Esophagus muscularis mucosa (tissue), 4 donors: ENCODE measurements at regions not wholly inside any gene's neighbourhood (a gene's known extent, or its start where the extent isn't known, plus 50 kb on each side); places are given as distances from the start of the nearest gene placed in this dataset.

ENCODE experiments used
- EP300 ChIP-seq: sonication (generic); formaldehyde crosslinking; IDR thresholded peaks from one replicate; pipeline ENCODE4 v1.6.1; 2017; ENCODE audit warnings: antibody characterized with exemption
- POLR2A ChIP-seq: fragments of 450-650 bp; IDR thresholded peaks from one replicate; pipeline ENCODE4 v1.6.1; 2017; ENCODE audit warnings: antibody characterized with exemption, moderate library complexity, mild to moderate bottlenecking, low read depth
- POLR2AphosphoS5 ChIP-seq, 2 donors: sonication (generic); formaldehyde crosslinking; IDR thresholded peaks; one replicate each; pipeline ENCODE4 v1.6.1; 2017; ENCODE audit warnings: antibody characterized with exemption in 2 of 2
- TF ChIP-seq, protein P1 (sequence below), 3 experiments: fragments of 200-600 bp in 2 of 3; fragments of 450-650 bp in 1 of 3; sonication (generic) in 2 of 3; IDR thresholded peaks; one replicate each; pipeline ENCODE4 v1.5.1; 2017 to 2019; ENCODE audit warnings: antibody characterized with exemption in 3 of 3, mild to moderate bottlenecking in 2 of 3, moderate library complexity in 1 of 3

DNA sequence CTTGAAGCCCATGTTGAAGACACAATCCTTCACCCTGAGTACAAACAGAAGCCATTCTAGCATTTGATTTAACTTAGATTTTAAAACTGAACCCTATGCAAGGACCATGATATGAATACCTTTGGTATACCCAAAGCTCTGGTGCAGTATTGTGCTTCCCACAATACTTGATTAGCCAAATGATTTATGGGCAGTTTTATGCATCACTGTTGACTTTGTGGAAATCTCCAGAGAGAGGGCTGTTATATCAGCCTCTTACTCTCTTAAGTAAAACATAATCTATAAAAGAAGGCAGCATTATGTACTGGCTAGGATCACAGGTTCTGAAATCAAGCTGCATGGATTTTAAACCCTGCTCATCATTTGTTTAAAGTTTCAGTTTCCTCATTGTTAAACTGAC, 762.8 kb downstream of the EFNA5 start:
- TF ChIP-seq, protein P1, sequence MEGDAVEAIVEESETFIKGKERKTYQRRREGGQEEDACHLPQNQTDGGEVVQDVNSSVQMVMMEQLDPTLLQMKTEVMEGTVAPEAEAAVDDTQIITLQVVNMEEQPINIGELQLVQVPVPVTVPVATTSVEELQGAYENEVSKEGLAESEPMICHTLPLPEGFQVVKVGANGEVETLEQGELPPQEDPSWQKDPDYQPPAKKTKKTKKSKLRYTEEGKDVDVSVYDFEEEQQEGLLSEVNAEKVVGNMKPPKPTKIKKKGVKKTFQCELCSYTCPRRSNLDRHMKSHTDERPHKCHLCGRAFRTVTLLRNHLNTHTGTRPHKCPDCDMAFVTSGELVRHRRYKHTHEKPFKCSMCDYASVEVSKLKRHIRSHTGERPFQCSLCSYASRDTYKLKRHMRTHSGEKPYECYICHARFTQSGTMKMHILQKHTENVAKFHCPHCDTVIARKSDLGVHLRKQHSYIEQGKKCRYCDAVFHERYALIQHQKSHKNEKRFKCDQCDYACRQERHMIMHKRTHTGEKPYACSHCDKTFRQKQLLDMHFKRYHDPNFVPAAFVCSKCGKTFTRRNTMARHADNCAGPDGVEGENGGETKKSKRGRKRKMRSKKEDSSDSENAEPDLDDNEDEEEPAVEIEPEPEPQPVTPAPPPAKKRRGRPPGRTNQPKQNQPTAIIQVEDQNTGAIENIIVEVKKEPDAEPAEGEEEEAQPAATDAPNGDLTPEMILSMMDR (IDR thresholded peaks at IDR 0.05): no peak
- TF ChIP-seq POLR2A (no peak), POLR2AphosphoS5 (IDR thresholded peaks at IDR 0.05) (no peak), EP300 (no peak)
